HS-27A (cell line): ENCODE measurements at regions not wholly inside any gene's neighbourhood (a gene's known extent, or its start where the extent isn't known, plus 50 kb on each side); places are given as distances from the start of the nearest gene placed in this dataset.
A peak's percentile ranks its signal among the peaks of the same experiment; 100 is the strongest.
"Not testable (repeated sequence)": the region's sequence is repeated elsewhere in the genome, so short reads cannot be mapped to it uniquely, and the experiment has no call there.

ENCODE experiments used
- DNase-seq: peaks from one replicate; pipeline ENCODE4 v3.0.0-alpha.2; 2012; ENCODE audit warnings: low read depth, missing footprints

DNA sequence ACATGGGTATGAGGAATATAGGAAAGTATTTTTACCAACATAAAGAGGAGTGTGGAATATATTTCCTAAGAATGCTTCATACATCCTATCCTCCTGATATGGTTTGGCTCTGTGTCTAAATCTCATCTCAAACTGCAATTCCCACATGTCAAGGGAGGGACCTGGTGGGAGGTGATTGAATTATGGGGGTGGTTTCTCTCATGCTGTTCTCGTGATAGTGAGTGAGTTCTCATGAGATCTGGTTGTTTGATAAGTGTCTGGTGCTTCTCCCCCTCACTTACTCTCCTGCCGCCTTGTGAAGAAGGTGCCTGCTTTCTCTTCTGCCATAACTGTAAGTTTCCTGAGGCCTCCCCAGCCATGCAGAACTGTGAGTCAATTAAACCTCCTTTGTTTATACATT, 62.2 kb upstream of the CYRIA start:
- not testable (repeated sequence) for DNase-seq

DNA sequence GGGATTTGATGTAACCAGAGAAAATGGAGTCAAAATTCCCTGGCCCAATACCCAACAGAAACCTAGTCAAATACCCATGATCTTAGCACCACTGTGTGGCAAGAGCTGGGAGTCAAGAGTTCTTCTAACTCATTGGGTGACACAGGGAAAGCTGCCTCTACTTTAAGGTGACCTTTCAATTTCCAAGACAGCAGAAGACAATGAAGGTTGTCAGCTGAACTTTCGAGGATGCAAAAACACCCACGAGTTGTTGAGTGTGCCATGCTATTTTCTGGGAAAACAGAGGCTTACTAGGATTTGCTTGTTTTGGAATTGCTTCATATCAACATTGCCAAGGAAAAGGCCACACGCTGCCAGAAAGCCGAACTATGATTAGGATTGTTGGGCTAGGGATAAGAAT, 61.6 kb upstream of the CYRIA start:
- DNase-seq = no peak

DNA sequence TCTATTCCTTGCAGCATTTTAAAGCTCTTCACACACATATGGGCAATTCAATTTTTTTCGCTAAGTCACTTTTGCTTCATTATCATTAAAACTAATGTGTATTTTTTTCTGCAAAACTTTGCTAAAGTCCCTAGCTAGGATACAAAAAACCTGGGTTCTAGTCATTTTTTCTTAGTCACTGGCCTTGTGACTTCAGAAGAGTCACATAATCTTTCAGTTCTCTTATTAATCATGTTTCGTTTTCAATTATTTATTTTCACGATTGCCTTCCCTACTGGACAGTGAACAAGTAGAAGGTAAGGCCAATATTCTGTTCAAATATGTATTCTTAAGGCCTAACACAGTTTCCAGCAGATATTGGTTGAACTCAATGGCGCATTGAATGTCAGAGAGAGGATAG, 60.9 kb upstream of the CYRIA start:
- DNase-seq = no peak

DNA sequence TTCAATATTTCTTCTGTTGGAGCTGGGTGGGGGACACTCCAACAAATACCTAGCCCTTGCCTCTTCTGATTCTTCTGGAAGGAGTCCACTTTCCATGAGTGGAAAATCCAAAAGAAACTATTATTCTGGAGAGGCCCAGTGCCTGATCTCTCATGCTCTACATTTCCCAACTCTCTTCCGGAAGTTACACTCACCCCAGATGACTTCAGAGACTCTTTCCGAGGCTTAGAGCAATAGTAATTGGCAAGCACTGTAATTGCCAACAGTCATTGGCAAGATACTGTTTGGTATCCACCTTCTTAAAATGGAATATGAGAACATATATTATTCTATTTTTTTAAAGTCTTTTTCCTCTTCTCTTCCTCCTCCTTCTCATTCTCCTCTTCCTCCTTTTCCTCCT, 60.5 kb upstream of the CYRIA start:
- DNase-seq = no peak

DNA sequence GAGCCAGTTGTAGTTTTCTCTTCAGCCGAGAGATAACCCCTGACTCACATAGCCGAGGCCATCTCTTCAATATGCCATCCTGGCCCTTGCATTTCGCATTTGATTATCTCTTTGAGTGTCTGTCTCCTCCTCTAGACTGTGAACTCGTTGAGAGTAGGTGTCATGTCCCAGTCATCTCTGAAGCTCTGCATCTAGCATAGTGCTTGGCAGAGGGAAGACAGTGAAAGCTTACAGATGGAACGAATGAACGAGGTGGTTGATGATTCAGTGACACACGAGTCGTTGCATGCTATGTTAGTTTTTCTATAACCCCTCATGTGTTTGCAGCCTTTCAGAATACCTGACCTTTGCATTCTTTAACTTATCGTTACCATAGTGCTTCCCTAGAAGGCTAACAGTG, 59.9 kb upstream of the CYRIA start:
- DNase-seq = no peak

DNA sequence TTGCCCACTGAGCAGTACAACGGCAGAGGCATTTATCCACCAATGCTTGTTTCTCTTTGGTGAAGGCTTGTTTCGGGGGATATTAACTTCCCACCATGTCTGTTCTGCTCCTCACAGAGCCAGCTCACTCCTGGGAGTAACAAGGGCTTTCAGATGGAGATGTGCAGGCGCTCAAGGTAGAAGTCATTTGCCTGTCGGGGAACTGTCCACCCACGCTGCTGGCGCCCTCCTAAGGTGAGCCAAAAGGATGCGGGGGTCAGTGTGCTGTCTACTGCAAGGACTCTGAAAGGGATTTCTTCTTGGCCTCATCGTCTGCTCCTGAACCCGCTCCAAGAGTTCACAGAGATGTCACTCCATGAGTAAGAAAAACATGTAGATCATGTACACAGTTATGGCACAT, 57.0 kb upstream of the CYRIA start:
- DNase-seq = no peak

DNA sequence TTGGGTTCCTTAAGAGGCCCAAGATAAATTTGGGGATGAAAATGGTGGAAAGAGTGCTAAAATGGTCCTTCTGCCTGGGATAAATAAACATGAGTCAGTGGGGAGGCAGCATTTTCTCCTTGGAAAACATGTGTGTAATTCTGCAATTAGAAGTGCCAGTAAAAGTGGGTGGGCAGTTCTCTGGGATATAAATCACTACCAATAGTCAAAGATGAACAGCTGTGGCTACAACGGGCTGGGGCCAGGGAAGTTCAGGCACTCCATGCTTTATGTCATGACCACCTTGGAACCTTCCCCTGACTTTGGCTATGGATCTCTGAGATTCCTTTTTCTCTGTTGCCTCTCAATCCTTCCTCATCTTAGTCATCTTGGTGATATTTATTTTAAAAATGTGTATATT, 56.5 kb upstream of the CYRIA start:
- no peak for DNase-seq

DNA sequence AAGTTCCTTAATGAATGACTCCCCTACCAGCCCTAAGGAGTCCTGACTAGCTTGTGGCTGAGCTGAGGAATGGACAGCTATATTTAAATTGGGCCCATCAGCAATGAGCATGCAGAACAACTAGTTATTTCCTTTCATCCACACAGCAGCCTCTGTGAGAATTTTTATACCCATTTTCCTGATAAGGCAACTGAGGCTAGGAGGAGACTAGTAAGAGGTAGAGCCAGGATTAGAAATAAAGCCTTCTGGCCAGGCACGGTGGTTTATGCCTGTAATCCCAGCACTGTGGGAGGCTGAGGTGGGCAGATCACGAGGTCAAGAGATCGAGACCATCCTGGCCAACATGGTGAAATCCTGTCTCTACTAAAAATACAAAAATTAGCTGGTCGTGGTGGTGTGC, 55.9 kb upstream of the CYRIA start:
- DNase-seq = not testable (repeated sequence)

DNA sequence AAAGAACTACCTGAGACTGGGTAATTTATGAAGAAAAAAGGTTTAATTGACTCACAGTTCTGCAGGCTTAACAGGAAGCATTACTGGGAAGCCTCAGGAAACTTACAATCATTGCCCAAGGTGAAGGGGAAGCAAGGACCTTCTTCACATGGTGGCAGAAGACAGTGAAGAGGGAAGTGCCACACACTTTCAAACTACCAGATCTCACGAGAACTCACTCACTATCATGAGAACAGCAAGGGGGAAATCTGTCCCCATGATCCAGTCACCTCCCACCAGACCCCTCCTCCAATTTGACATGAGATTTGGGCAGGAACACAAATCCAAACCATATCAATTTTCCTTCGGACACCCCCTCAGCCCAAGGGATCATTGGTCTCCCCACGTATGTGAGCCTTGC, 55.1 kb upstream of the CYRIA start:
- not testable (repeated sequence) for DNase-seq

DNA sequence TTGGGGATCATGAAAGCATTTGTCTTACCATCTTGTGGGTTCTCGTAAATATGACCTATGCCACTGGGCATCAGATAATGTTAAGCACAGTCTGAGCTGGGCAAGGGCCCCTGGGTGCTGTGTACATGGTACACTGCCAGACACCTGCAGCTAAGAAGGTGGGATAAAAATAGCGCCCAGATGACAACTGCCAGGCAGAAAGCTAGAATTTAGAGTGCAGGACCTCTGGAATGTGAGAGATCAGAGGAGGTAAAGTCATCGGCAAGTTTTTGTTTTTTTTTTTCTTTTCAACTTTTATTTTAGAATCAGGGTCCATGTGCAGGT, 53.8 kb upstream of the CYRIA start:
- DNase-seq = no peak

DNA sequence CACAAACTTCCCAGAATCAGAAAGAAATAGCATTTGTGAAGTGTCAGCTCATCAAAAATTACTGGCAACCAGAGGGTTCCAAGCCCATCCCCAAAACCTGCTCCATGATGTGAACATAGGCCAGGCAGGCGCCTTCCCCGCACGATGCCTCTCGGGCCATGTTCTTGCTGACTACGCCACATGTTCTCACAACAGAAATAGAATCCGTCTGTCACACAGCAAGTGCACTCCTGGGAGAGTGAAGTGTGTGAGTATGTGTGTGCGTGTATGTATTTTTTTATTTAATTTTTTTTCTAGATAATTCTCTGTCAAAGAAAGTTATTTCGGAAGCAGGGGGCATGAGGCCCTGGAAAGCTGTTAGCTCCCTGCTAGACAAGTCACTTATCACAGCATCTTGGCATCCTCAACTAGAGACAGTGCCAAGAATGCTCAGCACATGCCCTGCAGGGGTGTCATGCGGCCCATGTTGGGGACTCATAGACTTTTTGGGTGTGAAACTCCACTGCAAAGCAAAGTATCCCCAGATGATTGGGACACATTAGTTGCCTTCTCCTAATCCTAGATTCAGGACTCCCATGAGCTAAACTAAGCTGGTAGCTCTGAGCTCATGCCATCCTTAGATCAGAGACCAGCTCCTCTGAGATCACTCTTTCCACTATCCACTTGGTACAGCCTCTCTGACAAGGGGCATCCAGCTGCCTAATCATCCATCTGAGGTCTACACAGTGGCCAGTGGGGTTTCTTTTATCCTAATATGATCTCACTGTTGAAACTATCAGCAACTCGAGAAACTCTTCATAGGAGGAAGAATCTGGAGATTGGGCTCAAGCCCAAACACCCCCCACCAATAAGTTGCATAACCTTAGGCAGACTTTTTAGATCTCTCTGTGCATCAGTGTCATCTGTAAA, 53.2 kb upstream of the CYRIA start:
- no peak for DNase-seq

DNA sequence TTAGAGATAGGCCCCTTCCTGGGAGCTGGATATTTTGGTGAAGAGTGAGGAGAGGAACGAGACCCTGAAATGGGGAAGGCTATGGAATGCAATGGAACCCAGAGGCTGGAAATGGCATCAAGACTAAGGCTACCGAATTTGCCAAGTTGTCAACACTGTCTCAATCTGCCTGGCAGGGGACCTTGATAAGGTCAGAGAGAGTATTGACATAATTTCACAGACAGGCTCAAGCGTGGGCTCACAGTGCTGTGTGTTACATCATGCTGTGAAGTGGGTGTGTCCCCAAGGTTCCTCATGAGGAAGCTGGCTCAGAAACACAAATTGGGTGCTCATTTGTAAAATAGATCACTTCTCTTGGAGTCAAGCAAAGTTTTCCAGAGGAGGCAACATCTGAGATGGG, 51.8 kb upstream of the CYRIA start:
- DNase-seq = no peak

DNA sequence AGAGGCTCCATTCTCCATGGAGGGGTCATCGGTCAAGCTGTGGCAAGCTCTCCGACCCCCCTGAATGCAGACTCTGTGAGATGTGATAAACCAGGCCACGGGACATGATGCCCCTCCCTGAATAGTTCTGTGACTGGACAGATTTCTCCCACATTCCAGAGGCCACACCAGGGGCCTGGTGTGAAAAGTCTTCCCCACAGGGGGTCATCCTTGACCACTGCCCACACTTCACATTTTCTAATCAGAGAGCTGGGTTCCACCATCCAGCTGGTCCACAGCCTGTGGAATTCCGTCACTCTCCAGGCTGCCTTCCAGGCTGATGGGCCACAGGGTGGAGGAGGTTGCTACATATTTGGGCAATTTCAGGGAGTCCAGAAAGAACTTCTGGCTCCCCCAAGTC, 51.3 kb upstream of the CYRIA start:
- DNase-seq = no peak

DNA sequence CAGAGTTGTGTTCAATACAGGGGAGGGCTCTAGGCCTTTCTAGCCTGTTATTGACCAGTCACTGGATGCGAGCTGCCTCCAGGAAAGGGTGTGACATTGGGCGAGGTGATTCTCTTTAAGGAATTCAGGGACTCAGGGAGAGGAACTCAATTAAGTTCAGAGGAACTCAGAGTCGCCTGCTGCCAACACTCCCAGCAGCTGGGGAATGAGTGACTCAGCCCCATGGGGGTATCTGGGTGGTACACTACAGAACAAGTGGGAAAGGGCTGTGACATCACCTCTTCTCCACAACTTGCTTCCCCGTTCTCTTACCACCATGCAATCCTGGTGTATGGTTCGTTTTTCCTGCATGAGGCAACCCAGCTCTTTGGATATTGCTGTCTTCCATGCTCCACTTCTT, 50.4 kb upstream of the CYRIA start:
- peak; percentile 7 for DNase-seq
